DLD1 (cell line): ENCODE measurements at regions not wholly inside any gene's neighbourhood (a gene's known extent, or its start where the extent isn't known, plus 50 kb on each side); places are given as distances from the start of the nearest gene placed in this dataset.

Experiments
- in situ Hi-C: cut with HindIII; loops from 2 replicates; pipeline ENCODE4 v1.10.0; 2017; ENCODE audit warnings: low sequenced_read_pairs

- in situ Hi-C loops, result no loop called here
Observed at GRCh38 chr10:47077386-47077785, 166.2 kb downstream of the PTPN20 start.

GRCh38 chr10:47077941-47078340 is 166.7 kb downstream of the PTPN20 start:
- in situ Hi-C loops, result no loop called here

GRCh38 chr10:47078393-47079203 is 167.4 kb downstream of the PTPN20 start:
- in situ Hi-C loops, result no loop called here

- in situ Hi-C loops, result no loop called here
Observed at GRCh38 chr10:47079204-47079580, 168.0 kb downstream of the PTPN20 start.

- in situ Hi-C loops, result no loop called here
Observed at GRCh38 chr10:47081264-47081663, 170.0 kb downstream of the PTPN20 start.

GRCh38 chr10:47082055-47082784 is 171.0 kb downstream of the PTPN20 start:
- in situ Hi-C loops, result no loop called here

GRCh38 chr10:47087667-47088066 is 176.4 kb downstream of the PTPN20 start:
- in situ Hi-C loops, result no loop called here

GRCh38 chr10:47088656-47089354 is 177.6 kb downstream of the PTPN20 start:
- in situ Hi-C loops, result no loop called here

- in situ Hi-C loops, result no loop called here
Observed at GRCh38 chr10:47090042-47090441, 178.8 kb downstream of the PTPN20 start.

- in situ Hi-C loops, result no loop called here
Observed at GRCh38 chr10:47090903-47091302, 179.7 kb downstream of the PTPN20 start.

GRCh38 chr10:47091421-47091820 is 180.2 kb downstream of the PTPN20 start:
- in situ Hi-C loops, result no loop called here

- in situ Hi-C loops, result no loop called here
Observed at GRCh38 chr10:47092376-47092775, 181.1 kb downstream of the PTPN20 start.

GRCh38 chr10:47092831-47093230 is 181.6 kb downstream of the PTPN20 start:
- in situ Hi-C loops, result no loop called here

- in situ Hi-C loops, result no loop called here
Observed at GRCh38 chr10:47094126-47094525, 182.9 kb downstream of the PTPN20 start.

- in situ Hi-C loops, result no loop called here
Observed at GRCh38 chr10:47094636-47095035, 183.4 kb downstream of the PTPN20 start.

- in situ Hi-C loops, result no loop called here
Observed at GRCh38 chr10:47095211-47095610, 184.0 kb downstream of the PTPN20 start.

GRCh38 chr10:47095848-47096612 is 184.8 kb downstream of the PTPN20 start:
- in situ Hi-C loops, result no loop called here

GRCh38 chr10:47098238-47098637 is 187.0 kb downstream of the PTPN20 start:
- in situ Hi-C loops, result no loop called here

- in situ Hi-C loops, result no loop called here
Observed at GRCh38 chr10:47098964-47099363, 187.7 kb downstream of the PTPN20 start.

GRCh38 chr10:47099474-47099873 is 188.2 kb downstream of the PTPN20 start:
- in situ Hi-C loops, result no loop called here

- in situ Hi-C loops, result no loop called here
Observed at GRCh38 chr10:47101196-47101595, 190.0 kb downstream of the PTPN20 start.
